ENCODE measurements at regions not wholly inside any gene's neighbourhood (a gene's known extent, or its start where the extent isn't known, plus 50 kb on each side); places are given as distances from the start of the nearest gene placed in this dataset.

GRCh38 chr2:62381656-62382055, 124.3 kb downstream of the TMEM17 start:
- TF ChIP-seq FOXK2 (IDR thresholded peaks at IDR 0.05) (no peak), ARNT (IDR thresholded peaks at IDR 0.05) (no peak), SP1 (IDR thresholded peaks at IDR 0.05) (no peak), ZNF384 (IDR thresholded peaks at IDR 0.05) (no peak), HDGF (IDR thresholded peaks at IDR 0.05; ENCODE audit: borderline replicate concordance) (no peak), SUZ12 (IDR thresholded peaks at IDR 0.05) (no peak), CTBP1 (IDR thresholded peaks at IDR 0.05; ENCODE audit: borderline replicate concordance) (no peak), TARDBP (IDR thresholded peaks at IDR 0.05) (no peak), FOXM1 (IDR thresholded peaks at IDR 0.05; ENCODE audit: borderline replicate concordance) (no peak), ELF4 (IDR thresholded peaks at IDR 0.05) (no peak), LEF1 (IDR thresholded peaks at IDR 0.05; ENCODE audit: borderline replicate concordance) (no peak), BHLHE40 (IDR thresholded peaks at IDR 0.05; ENCODE audit: borderline replicate concordance) (no peak)
